H9 (cell line): ENCODE measurements at regions not wholly inside any gene's neighbourhood (a gene's known extent, or its start where the extent isn't known, plus 50 kb on each side); places are given as distances from the start of the nearest gene placed in this dataset.
"Not testable (repeated sequence)": the region's sequence is repeated elsewhere in the genome, so short reads cannot be mapped to it uniquely, and the experiment has no call there.

Experiments used
- DNase-seq: peaks from one replicate; pipeline ENCODE4 v3.0.0-alpha.2; 2017
- H2AFZ ChIP-seq: one replicate; pipeline ENCODE4 v1.6.1; 2013; ENCODE audit warnings: mild to moderate bottlenecking, low read length, control low read depth, moderate library complexity
- H2AK5ac ChIP-seq: 2 replicates; pipeline ENCODE4 v1.6.1; 2013; ENCODE audit warnings: low read length, control low read depth, mixed read lengths; ENCODE audit not compliant: insufficient read length
- H2BK120ac ChIP-seq: one replicate; pipeline ENCODE4 v1.6.1; 2013; ENCODE audit warnings: low read depth, mild to moderate bottlenecking, low read length, control low read depth, inconsistent platforms; ENCODE audit not compliant: poor library complexity, severe bottlenecking
- H2BK12ac ChIP-seq: 2 replicates; pipeline ENCODE4 v1.6.1; 2013; ENCODE audit warnings: low read length, control low read depth, mixed read lengths, low read depth; ENCODE audit not compliant: insufficient read length
- H2BK15ac ChIP-seq: 2 replicates; pipeline ENCODE4 v1.6.1; 2013; ENCODE audit warnings: low read depth, low read length, control low read depth
- H2BK20ac ChIP-seq: one replicate; pipeline ENCODE4 v1.6.1; 2013; ENCODE audit warnings: low read depth, mild to moderate bottlenecking, low read length, control low read depth, inconsistent platforms; ENCODE audit not compliant: poor library complexity, severe bottlenecking
- H2BK5ac ChIP-seq: 2 replicates; pipeline ENCODE4 v1.6.1; 2013; ENCODE audit warnings: low read length, control low read depth, mixed read lengths; ENCODE audit not compliant: insufficient read length
- H3K14ac ChIP-seq: 2 replicates; pipeline ENCODE4 v1.6.1; 2013; ENCODE audit warnings: low read length, control low read depth; ENCODE audit not compliant: insufficient read depth
- H3K18ac ChIP-seq: 2 replicates; pipeline ENCODE4 v1.6.1; 2013; ENCODE audit warnings: low read depth, mild to moderate bottlenecking, mixed read lengths, low read length, control low read depth; ENCODE audit not compliant: insufficient read length
- H3K23ac ChIP-seq: 2 replicates; pipeline ENCODE4 v1.6.1; 2013; ENCODE audit warnings: low read length, control low read depth, mixed read lengths, low read depth; ENCODE audit not compliant: insufficient read length
- H3K23me2 ChIP-seq: 2 replicates; pipeline ENCODE4 v1.6.1; 2013; ENCODE audit warnings: low read depth, mild to moderate bottlenecking, mixed read lengths, low read length, control low read depth; ENCODE audit not compliant: insufficient read length, poor library complexity, severe bottlenecking
- H3K27ac ChIP-seq: 2 replicates; pipeline ENCODE4 v1.5.1; 2013; ENCODE audit warnings: low read length, control low read depth, mixed read lengths, low read depth; ENCODE audit not compliant: insufficient read length
- H3K27me3 ChIP-seq: 2 replicates; pipeline ENCODE4 v1.6.1; 2013; ENCODE audit warnings: low read length, control low read depth, inconsistent platforms; ENCODE audit not compliant: insufficient read depth
- H3K4ac ChIP-seq: 2 replicates; pipeline ENCODE4 v1.6.1; 2013; ENCODE audit warnings: low read depth, mild to moderate bottlenecking, control low read depth, inconsistent platforms, low read length, moderate library complexity
- H3K4me1 ChIP-seq: 2 replicates; pipeline ENCODE4 v1.6.1; 2013; ENCODE audit warnings: low read length, control low read depth, inconsistent platforms; ENCODE audit not compliant: insufficient read depth
- H3K4me2 ChIP-seq: 2 replicates; pipeline ENCODE4 v1.6.1; 2013; ENCODE audit warnings: low read length, control low read depth, mixed read lengths; ENCODE audit not compliant: insufficient read length, insufficient read depth
- H3K56ac ChIP-seq: 2 replicates; pipeline ENCODE4 v1.6.1; 2013; ENCODE audit warnings: low read depth, mild to moderate bottlenecking, mixed read lengths, low read length, control low read depth; ENCODE audit not compliant: insufficient read length
- H3K79me1 ChIP-seq: 2 replicates; pipeline ENCODE4 v1.6.1; 2013; ENCODE audit warnings: low read depth, mild to moderate bottlenecking, moderate library complexity, low read length, control low read depth, inconsistent platforms; ENCODE audit not compliant: insufficient read depth, poor library complexity, severe bottlenecking
- H3K79me2 ChIP-seq: 2 replicates; pipeline ENCODE4 v1.6.1; 2013; ENCODE audit warnings: low read length, control low read depth, inconsistent platforms; ENCODE audit not compliant: insufficient read depth
- H3K9ac ChIP-seq: 2 replicates; pipeline ENCODE4 v1.6.1; 2013; ENCODE audit warnings: low read length, control low read depth, mixed read lengths; ENCODE audit not compliant: insufficient read length; ENCODE audit errors: extremely low read depth
- H3K9me3 ChIP-seq: one replicate; pipeline ENCODE4 v1.6.1; 2013; ENCODE audit warnings: low read depth, low read length, inconsistent platforms; ENCODE audit not compliant: control insufficient read depth
- H3T11ph ChIP-seq: one replicate; pipeline ENCODE4 v1.6.1; 2013; ENCODE audit warnings: mild to moderate bottlenecking, low read length, control low read depth, inconsistent platforms
- H4K20me1 ChIP-seq: one replicate; pipeline ENCODE4 v1.6.1; 2013; ENCODE audit not compliant: control insufficient read depth, insufficient read length, insufficient read depth
- H4K5ac ChIP-seq: 2 replicates; pipeline ENCODE4 v1.6.1; 2013; ENCODE audit warnings: low read depth, mild to moderate bottlenecking, mixed read lengths, low read length, control low read depth; ENCODE audit not compliant: insufficient read length
- H4K8ac ChIP-seq: replicated peaks from 2 replicates; pipeline ENCODE4 v1.6.1; 2013; ENCODE audit warnings: low read length, control low read depth, mixed read lengths, low read depth; ENCODE audit not compliant: insufficient read length
- H4K91ac ChIP-seq: 2 replicates; pipeline ENCODE4 v1.6.1; 2013; ENCODE audit warnings: low read depth, mild to moderate bottlenecking, moderate library complexity, mixed read lengths, low read length, control low read depth; ENCODE audit not compliant: insufficient read length
- H3K27ac Mint-ChIP-seq, 3 experiments: 2 replicates in 2 of 3; 3 replicates in 1 of 3; pipeline ENCODE4 v1.8.0; 2020 to 2021; ENCODE audit warnings: mixed read lengths in 3 of 3, mild to moderate bottlenecking in 1 of 3, moderate library complexity in 1 of 3
- H3K27me3 Mint-ChIP-seq: 2 replicates; pipeline ENCODE4 v1.8.0; 2021; ENCODE audit warnings: low read depth, mild to moderate bottlenecking, moderate library complexity, mixed read lengths
- H3K36me3 Mint-ChIP-seq, 3 experiments: 2 replicates in 2 of 3; 3 replicates in 1 of 3; pipeline ENCODE4 v1.8.0; 2020 to 2021; ENCODE audit warnings: low read depth in 3 of 3, mixed read lengths in 3 of 3; ENCODE audit not compliant: insufficient read depth in 1 of 3
- H3K4me1 Mint-ChIP-seq, 2 experiments: 2 replicates each; pipeline ENCODE4 v1.8.0; 2020; ENCODE audit warnings: mixed read lengths in 2 of 2
- H3K4me3 Mint-ChIP-seq, 2 experiments: 2 replicates in 1 of 2; 3 replicates in 1 of 2; pipeline ENCODE4 v1.8.0; 2020 to 2021; ENCODE audit warnings: mild to moderate bottlenecking in 2 of 2, mixed read lengths in 2 of 2, moderate library complexity in 1 of 2
- H3K9me3 Mint-ChIP-seq, 2 experiments: 2 replicates in 1 of 2; 3 replicates in 1 of 2; pipeline ENCODE4 v1.8.0; 2020; ENCODE audit warnings: mild to moderate bottlenecking in 2 of 2, mixed read lengths in 2 of 2, moderate library complexity in 1 of 2
- WGBS: extraction: QIAGEN DNeasy Blood & Tissue Kit; methylation state at CpG from one replicate; pipeline ENCODE4 v1.1.7; 2013; ENCODE audit warnings: missing lambda C conversion rate, low lambda C conversion rate, mixed read lengths; ENCODE audit not compliant: insufficient read length; ENCODE audit errors: extremely low coverage; 5-methylcytosine and 5-hydroxymethylcytosine counted together
- TF ChIP-seq, protein P1 (sequence below): fragments of 200-600 bp; sonication (generic); conservative IDR thresholded peaks from 3 replicates; pipeline ENCODE4 v1.8.0; 2021; ENCODE audit warnings: antibody characterized with exemption, mild to moderate bottlenecking

DNA sequence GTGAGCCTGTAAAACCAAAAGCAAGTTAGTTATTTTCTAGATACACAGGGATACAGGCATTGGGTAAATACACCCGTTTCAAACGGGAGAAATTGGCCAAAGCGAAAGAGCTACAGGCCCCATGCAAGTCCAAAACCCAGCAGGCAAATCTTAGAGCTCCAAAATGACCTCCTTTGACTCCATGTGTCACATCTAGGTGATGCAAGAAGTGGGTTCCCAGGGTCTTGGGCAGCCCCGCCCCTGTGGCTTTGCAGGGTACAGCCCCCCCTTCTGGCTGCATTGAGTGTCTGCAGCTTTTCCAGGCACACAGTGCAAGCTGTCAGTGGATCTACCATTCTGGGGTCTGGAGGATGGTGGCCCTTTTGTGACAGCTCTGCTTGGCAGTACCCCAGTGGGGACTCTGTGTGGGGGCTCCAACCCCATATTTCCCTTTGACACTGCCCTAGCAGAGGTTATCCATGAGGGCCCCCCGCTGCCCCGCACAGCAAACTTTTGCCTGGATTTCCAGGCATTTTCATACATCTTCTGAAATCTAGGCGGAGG, 1367.6 kb downstream of the CDH12 start:
- not testable (repeated sequence) for H2AFZ ChIP-seq, H4K20me1 ChIP-seq, H3K4me1 ChIP-seq, H3K4ac ChIP-seq, H2BK120ac ChIP-seq, H3K27ac ChIP-seq, H3K9ac ChIP-seq, H4K5ac ChIP-seq, H3K14ac ChIP-seq, H2AK5ac ChIP-seq, H3K23me2 ChIP-seq, H2BK20ac ChIP-seq, H2BK15ac ChIP-seq, H3K4me3 Mint-ChIP-seq, H3K9me3 Mint-ChIP-seq, H3K9me3 ChIP-seq, H3T11ph ChIP-seq, H3K79me1 ChIP-seq, H4K91ac ChIP-seq, H3K23ac ChIP-seq, H3K4me2 ChIP-seq, H3K79me2 ChIP-seq, H3K18ac ChIP-seq, H4K8ac ChIP-seq, H3K56ac ChIP-seq, H3K27me3 Mint-ChIP-seq, H2BK12ac ChIP-seq, H2BK5ac ChIP-seq, H3K27me3 ChIP-seq, H3K27ac Mint-ChIP-seq
- TF ChIP-seq, protein P1, sequence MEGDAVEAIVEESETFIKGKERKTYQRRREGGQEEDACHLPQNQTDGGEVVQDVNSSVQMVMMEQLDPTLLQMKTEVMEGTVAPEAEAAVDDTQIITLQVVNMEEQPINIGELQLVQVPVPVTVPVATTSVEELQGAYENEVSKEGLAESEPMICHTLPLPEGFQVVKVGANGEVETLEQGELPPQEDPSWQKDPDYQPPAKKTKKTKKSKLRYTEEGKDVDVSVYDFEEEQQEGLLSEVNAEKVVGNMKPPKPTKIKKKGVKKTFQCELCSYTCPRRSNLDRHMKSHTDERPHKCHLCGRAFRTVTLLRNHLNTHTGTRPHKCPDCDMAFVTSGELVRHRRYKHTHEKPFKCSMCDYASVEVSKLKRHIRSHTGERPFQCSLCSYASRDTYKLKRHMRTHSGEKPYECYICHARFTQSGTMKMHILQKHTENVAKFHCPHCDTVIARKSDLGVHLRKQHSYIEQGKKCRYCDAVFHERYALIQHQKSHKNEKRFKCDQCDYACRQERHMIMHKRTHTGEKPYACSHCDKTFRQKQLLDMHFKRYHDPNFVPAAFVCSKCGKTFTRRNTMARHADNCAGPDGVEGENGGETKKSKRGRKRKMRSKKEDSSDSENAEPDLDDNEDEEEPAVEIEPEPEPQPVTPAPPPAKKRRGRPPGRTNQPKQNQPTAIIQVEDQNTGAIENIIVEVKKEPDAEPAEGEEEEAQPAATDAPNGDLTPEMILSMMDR, result peak; percentile 63
- peaks cover 6 to 12% of the 10 kb centered on the region in 2 experiments for H3K4me1 Mint-ChIP-seq
- DNase-seq, result peak; percentile 41
- H3K36me3 Mint-ChIP-seq, result peaks cover 8 to 15% (median 13%) of the 10 kb centered on the region in 3 experiments
- WGBS, result no CpG with 5 or more reads among the region's 7 CpGs

GRCh38 chr5:21484498-21484889, 1368.7 kb downstream of the CDH12 start:
- H3K4ac ChIP-seq, H3T11ph ChIP-seq, H3K9ac ChIP-seq, H3K4me1 ChIP-seq, H3K14ac ChIP-seq, H2AFZ ChIP-seq, H2BK120ac ChIP-seq, H4K91ac ChIP-seq, H4K20me1 ChIP-seq, H3K9me3 ChIP-seq, H3K27ac Mint-ChIP-seq, H2BK5ac ChIP-seq, H2BK15ac ChIP-seq, H3K23me2 ChIP-seq, H3K79me2 ChIP-seq, H3K9me3 Mint-ChIP-seq, H3K27me3 Mint-ChIP-seq, H3K79me1 ChIP-seq, H3K27ac ChIP-seq, DNase-seq, H4K8ac ChIP-seq, H3K4me2 ChIP-seq, H2BK20ac ChIP-seq, H2AK5ac ChIP-seq, H2BK12ac ChIP-seq, H3K18ac ChIP-seq, H4K5ac ChIP-seq, H3K56ac ChIP-seq, H3K27me3 ChIP-seq, H3K23ac ChIP-seq, H3K4me3 Mint-ChIP-seq: not testable (repeated sequence)
- Mint-ChIP-seq H3K4me1 (peaks cover 6 to 15% of the 10 kb centered on the region in 2 experiments), H3K36me3 (peaks cover 11 to 18% (median 13%) of the 10 kb centered on the region in 3 experiments)
- WGBS, result no CpG with 5 or more reads among the region's 19 CpGs
